ENCODE measurements at regions not wholly inside any gene's neighbourhood (a gene's known extent, or its start where the extent isn't known, plus 50 kb on each side); places are given as distances from the start of the nearest gene placed in this dataset.

DNA sequence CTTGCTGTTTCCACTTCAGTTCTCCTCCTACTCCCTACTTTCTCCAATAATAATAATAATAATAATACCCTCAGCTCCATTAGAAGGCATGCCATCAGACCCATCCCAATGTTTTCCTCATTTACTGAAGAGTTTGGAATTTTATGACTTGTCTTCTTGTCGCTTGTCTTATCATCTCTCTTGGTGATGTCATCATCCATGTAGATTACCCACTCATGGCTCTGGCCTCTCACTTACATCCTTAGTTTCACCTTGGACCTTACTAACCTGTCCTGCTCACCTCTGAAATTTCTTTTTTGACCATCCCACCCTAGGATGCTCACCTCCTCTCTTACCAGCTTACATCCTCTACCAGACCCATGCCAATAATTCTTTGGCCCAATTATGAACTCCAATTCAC lies 329.3 kb downstream of the ACTL7B start:
- TF ChIP-seq ZNF615 (CRISPR knock-in tag; IDR thresholded peaks at IDR 0.05; ENCODE audit: borderline replicate concordance) (no peak), KDM1A (CRISPR knock-in tag; IDR thresholded peaks at IDR 0.05) (no peak), CTCF (CRISPR knock-in tag; IDR thresholded peaks at IDR 0.05) (no peak), ZNF263 (CRISPR knock-in tag; IDR thresholded peaks at IDR 0.05) (no peak)

All from HepG2 (cell line).